SU-DHL-6 (cell line): ENCODE measurements at regions not wholly inside any gene's neighbourhood (a gene's known extent, or its start where the extent isn't known, plus 50 kb on each side); places are given as distances from the start of the nearest gene placed in this dataset.

Source experiments
- CTCF ChIP-seq: fragments of 200-600 bp; sonication (generic); IDR thresholded peaks from one replicate; pipeline ENCODE4 v1.5.1; 2017; ENCODE audit warnings: antibody characterized with exemption, mild to moderate bottlenecking, low read length, moderate library complexity; ENCODE audit not compliant: insufficient read depth, poor library complexity, severe bottlenecking
- EZH2phosphoT487 ChIP-seq: fragments of 200-600 bp; sonication (generic), shearing (Covaris generic); conservative IDR thresholded peaks from 2 replicates; pipeline ENCODE4 v1.6.1; 2018; ENCODE audit warnings: mild to moderate bottlenecking, antibody characterized with exemption, low read length, moderate library complexity, mixed read lengths

- TF ChIP-seq CTCF (no peak), EZH2phosphoT487 (no peak)
Measured at GRCh38 chr12:114743799-114744198, 59.8 kb upstream of the TBX3 start.
